Effector CD4-positive, alpha-beta T cell (primary cell): ENCODE measurements at regions not wholly inside any gene's neighbourhood (a gene's known extent, or its start where the extent isn't known, plus 50 kb on each side); places are given as distances from the start of the nearest gene placed in this dataset.
"Not testable (repeated sequence)": the region's sequence is repeated elsewhere in the genome, so short reads cannot be mapped to it uniquely, and the experiment has no call there.

ENCODE experiments used
- DNase-seq: peaks from one replicate; pipeline ENCODE4 v3.0.0-alpha.2; 2020

DNA sequence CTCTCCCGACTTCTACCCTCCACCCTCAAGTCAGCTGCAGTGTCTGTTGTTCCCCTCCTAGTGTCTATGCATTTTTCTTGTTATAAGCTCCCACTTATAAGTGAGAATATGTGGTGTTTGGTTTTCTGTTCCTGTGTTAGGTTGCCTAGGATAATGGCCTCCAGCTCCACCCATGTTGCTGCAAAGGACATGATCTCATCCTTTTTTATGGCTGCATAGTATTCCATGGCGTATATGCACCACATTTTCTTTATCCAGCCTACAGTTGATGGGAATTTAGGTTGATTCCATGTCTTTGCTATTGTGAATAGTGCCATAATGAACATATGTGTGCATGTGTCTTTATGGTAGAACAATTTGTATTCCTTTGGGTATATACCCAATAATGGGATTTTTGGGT lies 80.7 kb downstream of the SPTSSA start:
- not testable (repeated sequence) for DNase-seq

DNA sequence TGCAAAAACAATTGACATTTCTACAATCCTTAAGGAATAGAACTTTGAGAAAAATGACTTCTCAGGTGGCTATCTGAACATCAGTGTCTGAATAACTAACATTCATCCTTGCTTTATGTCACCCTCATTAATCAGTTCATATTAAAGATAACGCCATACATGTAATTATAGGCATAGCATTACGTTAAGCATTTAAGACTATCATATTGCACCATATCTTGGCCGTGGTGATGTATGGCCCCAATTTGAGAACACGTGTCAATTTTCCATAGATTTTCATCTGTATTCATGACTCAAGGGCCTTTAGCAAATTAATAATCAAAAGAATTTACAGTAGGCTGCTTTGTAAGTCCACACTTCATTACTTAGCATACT lies 81.6 kb downstream of the SPTSSA start:
- no peak for DNase-seq

DNA sequence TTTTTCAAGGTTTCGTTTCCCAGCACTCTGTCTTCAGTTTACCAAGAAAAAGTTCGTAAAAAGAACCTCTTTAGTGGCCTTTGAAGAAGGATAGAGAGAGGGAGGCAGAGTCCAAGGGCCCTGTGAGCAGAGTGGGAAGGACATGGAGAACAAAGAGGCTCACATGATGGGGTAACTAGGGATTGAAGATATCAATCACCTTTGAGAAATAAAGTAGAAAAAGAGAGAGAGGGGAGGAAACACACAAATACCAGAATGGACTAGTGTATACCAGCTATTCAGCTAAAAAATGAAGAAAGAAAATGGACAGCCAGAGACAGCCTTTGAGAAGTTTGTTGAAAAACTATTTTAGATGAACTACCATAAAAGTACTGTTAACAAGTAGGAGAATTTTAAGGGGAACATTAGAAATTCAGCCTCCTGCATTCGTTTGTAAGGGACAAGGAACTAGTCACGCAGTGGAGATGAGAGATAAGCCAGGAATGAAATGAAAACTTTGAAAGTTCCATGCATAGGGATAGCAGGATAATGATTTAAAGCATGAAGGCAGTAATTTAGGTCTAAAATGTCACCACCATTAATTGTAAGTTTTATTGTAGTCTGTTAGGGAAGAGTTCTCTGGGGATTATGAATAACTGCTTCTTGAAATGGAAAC lies 82.1 kb downstream of the SPTSSA start:
- no peak for DNase-seq

GRCh38 chr14:34376649-34377267 lies 85.3 kb downstream of the SPTSSA start:
- DNase-seq, result no peak

DNA sequence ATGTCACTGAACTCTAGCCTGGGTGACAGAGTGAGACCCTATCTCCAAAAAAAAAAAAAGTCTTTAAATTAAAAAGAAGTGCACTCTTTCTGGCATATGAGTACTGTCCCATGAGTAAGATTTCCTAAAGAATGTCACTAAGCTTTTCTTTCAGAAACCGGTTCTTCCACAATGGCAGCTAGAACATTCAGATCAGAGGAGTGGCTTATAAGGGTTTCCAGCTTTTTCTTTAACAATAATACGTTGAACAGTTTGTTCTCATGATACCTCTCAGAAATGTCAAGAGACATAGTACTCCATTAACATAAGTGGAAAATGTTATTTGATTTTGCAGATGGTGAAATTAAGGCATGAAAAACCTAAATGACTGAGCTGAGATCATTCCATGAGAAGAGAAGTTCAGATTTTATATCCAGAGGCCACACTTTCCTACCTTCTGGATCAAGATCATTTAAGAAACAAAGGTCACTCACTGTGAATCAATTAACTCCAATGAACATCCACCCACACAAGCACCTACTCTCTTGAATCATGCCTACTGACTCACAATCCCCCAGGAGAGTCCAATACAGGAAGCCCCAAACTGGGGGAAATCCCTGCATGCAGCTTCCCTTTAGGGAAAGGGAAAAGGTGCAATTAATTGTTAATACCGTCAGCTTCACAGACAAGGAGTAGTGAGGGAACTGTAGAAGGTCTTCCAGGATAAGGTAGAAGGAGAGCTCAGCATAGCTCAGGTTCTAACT lies 86.9 kb downstream of the SPTSSA start:
- DNase-seq, result no peak

- DNase-seq, result no peak
Observed at GRCh38 chr14:34373191-34373590, 88.8 kb downstream of the SPTSSA start.

DNA sequence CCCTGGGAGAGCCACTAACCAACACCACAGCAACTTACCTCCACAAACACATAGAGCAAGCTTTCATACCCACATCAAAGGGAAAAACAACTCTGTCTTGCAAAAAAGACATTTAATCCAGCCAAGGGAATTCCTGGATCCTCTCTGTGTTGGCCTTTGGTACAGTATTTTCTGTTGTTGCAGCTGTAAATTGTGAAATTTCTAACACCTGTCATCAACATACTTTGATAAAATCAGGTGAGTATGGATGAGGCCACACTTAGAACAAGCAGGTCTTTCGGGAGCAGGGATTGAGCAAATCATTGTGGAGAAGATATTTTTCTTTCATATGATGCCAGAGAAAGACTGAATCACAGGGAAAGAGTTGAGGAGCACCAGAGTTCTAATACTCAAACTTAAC lies 89.3 kb downstream of the SPTSSA start:
- no peak for DNase-seq

DNA sequence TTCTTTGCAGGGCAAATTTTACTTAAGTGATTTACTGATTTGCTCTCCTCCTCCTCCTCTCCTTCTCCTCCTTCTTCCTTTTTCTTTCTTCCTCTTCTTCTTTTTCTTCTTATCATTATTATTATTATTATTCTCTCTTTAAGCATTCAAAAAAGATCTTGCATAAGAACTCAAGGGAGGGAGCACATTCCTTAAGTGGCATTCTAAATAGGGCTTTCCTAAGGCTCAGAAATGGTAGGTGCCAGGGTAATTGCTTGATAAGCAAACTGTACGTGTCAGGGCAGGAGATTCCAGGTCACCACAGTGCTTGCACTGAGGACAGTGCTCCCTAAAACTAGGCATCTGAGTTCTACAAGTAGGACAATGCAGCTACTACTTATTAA lies 92.4 kb downstream of the SPTSSA start:
- DNase-seq, result no peak

- no peak for DNase-seq
Observed at GRCh38 chr14:34368971-34369647, 92.9 kb downstream of the SPTSSA start.

DNA sequence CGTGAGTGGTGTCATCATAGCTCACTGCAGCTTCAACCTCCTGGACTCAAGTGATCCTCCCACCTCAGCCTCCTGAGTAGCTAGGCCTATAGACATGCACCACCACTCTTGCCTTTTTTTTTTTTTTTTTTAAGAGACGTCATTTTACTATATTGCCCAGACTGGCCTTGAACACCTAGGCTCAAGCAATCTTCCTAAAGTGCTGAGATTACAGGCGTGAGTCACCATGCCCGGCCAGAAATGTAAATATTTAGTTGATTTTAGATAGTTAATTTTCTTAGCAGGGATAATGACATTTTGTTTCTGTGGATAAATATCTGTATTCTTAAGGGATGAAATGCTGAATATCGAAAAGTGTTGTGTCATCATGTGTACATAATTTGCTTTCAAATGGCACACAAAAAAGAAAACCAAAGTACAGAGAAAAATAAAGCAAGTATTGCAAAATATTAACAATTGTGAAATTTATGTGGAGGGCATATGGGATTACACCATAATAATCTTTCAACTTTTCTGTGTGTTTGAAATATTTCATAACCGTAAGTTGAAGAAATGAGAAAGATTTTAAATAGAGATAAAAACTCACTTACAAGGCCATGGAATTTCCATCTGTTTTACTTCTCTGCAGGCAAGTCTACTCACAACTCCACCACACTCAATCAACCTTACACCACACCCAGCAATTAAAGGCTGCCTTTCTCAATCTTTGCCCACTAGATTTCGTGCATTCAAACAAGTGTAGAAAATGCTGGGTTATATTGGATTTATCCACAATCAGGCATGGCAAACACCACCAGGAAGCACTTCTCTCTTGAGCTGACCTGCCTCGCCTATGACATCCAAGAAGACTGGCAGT lies 93.7 kb downstream of the SPTSSA start:
- DNase-seq, result no peak

DNA sequence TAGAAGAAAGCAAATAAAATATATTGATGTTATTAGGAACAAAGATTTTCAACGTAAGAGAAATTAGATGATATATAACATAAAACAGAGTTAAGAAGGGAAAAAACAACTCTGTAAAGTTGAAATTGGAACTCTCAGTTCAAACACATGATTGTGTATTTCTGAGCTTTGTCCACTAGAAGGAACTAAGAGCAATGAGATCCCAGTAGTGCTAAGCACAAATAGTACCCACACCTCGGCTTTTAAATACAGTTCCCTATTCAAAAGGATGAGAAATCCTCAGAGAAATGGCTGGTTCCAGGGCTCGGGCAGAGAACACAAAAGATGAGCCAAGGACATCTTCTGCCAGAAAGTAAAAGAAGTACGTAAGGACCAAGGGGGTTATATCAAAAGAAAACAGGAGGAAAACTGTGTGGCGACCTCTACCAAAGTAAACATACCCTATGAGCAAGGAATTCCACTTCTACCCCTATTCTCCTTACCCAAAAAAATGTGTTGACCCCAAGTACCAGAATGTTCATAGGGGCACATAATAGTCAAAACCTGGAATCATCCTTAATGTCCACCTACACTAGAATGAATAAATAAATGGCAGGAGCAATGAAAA lies 96.6 kb downstream of the SPTSSA start:
- DNase-seq, result no peak

- DNase-seq, result no peak
Observed at GRCh38 chr14:34364201-34364600, 97.8 kb downstream of the SPTSSA start.

DNA sequence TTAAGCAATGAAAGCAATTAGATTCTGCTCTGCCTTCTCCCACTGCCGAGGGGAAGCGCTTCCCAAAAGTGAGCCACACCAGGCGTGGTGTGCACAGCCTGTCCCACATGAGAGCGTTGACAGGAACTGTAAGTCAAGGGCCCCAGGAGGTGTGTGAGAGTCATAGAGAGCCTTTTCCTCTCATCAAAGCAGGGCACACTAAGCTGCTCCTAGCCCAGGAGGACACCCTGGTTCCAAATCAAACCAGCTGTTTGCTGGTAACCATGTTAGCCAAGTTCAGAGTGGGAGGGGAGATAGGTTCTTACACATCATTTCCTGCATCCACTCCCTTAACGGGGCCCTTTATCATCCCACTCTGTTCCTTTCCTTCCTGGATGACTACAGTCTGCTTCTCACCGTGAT lies 98.3 kb downstream of the SPTSSA start:
- no peak for DNase-seq

DNA sequence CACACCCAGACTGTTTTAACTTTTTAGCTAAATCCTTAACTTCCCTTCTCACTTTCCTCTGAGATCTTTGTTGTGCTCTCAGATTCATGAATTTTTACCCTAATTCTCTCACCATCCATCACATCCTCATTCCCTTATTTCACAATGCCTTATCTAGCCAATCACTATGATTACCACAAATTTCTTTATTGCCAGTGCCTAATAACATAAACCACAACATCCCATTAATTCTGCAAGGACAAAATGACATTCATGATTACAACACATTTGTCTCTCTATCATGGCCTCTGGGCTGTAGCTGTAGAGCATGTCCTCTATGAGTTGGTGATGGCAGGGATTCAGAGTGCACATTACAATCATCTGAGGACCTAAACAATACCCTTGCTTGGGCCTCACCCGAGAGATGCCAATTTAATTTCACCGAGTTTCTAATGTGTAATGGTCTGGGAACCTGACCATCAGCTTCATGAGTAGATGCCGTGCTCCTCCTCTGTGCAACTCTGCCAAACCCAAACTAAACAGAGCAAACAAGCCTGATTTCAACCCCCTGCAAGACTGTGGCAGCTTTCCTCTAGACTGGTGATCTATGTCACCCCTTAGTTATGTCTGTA lies 99.3 kb downstream of the SPTSSA start:
- DNase-seq, result no peak

GRCh38 chr14:34361504-34362011 lies 100.5 kb downstream of the SPTSSA start:
- DNase-seq, result no peak

GRCh38 chr14:34359420-34360117 lies 102.5 kb downstream of the SPTSSA start:
- no peak for DNase-seq

- no peak for DNase-seq
Observed at GRCh38 chr14:34356264-34356654, 105.8 kb downstream of the SPTSSA start.

DNA sequence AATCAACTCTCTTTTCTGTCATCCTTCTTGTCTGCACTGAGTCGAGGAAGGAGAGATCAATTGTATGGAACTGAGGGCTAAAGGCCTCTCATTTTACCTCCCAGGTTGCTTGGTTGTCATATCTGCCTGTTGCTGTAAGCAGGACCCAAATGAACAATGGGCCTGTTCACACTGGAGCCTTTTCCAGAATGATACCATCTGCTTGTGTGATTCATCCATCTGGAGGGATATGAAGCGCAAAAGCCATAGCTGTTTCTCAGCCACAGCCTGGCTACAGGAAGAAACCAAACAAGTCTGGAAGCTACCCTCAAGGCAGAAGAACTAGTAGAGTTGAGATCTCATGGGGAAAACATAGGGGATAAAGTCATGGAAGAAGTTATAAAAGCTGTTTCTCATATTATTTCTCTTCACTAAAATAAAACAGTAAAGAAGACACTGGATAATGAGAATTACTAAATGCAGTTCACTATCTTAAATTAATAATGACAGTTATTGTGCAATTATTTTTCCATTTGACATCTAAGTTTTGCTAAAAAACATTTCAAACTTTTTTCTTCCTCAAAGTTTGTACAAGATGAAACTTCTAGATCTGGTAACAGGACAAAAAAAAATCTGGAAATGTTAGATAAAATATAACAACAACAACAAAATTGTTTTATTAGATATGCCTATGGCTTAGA lies 106.3 kb downstream of the SPTSSA start:
- DNase-seq, result no peak

DNA sequence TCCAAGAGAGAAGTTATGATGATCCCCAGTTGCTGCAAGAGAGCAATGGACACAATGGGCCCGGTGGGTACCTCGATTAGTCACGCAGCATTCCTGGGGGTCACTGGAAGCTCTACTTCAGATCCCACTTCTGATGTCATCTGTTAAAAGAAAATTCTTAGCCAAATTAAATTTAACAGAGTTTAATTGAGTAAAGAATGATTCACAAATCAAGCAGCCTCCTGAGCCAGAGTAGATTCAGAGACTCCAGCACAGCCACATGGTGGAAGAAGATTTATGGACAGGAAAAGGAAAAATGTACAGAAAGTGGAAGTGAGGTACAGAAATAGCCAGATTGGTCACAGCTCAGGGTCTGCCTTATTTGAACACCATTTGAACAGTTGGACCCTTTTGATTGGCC lies 107.5 kb downstream of the SPTSSA start:
- no peak for DNase-seq

- no peak for DNase-seq
Observed at GRCh38 chr14:34350903-34351302, 111.1 kb downstream of the SPTSSA start.
